HCT116 (cell line): ENCODE measurements at regions not wholly inside any gene's neighbourhood (a gene's known extent, or its start where the extent isn't known, plus 50 kb on each side); places are given as distances from the start of the nearest gene placed in this dataset.

Source experiments
- ATAC-seq: fragments of 200-7000 bp; cut with Tn5 transposase; 2 replicates; pipeline ENCODE4 v1.9.1; 2020; ENCODE audit warnings: mild to moderate bottlenecking, moderate library complexity
- BruUV-seq: library from RNA; stranded (reverse); fragments of 400-500 nt; replicated peaks from 2 replicates; lab custom pipeline; 2021; lab: Mats Ljungman, UMichigan
- CTCF ChIA-PET: fragments of 300-600 bp; sonication (Branson Sonifier 250); formaldehyde crosslinking; loops from one replicate; lab custom pipeline; 2021; ENCODE audit warnings: antibody characterized with exemption; lab: Charles Lee
- POLR2A ChIA-PET: fragments of 300-600, 350-600 bp; sonication (Branson Sonifier 250); formaldehyde crosslinking; loops from one replicate; lab custom pipeline; 2021; ENCODE audit warnings: antibody characterized with exemption; lab: Charles Lee
- RAD21 ChIA-PET, 2 experiments: fragments of 300-600 bp; sonication (Branson Sonifier 250); formaldehyde crosslinking; loops; one replicate each; lab custom pipeline; 2023; ENCODE audit warnings: low total read pairs in 2 of 2; ENCODE audit not compliant: uncharacterized antibody in 2 of 2, unreplicated experiment in 2 of 2, low non-redundant PET in 1 of 2; lab: Charles Lee
- DNase-seq: peaks from one replicate; pipeline ENCODE4 v3.0.0-alpha.2; 2010; ENCODE audit warnings: low read depth, low spot score
- H2AFZ ChIP-seq: fragments of 200-600 bp; shearing (Covaris generic), sonication (generic); 2 replicates; pipeline ENCODE4 v1.6.1; 2017; ENCODE audit warnings: low read depth, mixed run types, mixed read lengths, antibody characterized with exemption, low read length; ENCODE audit not compliant: poor library complexity, severe bottlenecking
- H3K27ac ChIP-seq: 2 replicates; pipeline ENCODE4 v1.5.1; 2012; ENCODE audit warnings: low read depth, low read length
- H3K27me3 ChIP-seq: fragments of 200-600 bp; sonication (generic); 2 replicates; pipeline ENCODE4 v1.6.1; 2016; ENCODE audit warnings: mixed run types, low read length, mixed read lengths; ENCODE audit not compliant: insufficient read depth
- H3K36me3 ChIP-seq, 2 experiments: fragments of 200-500 bp in 1 of 2; fragments of 200-600 bp in 1 of 2; sonication (Bioruptor generic) in 1 of 2; sonication (generic) in 1 of 2; 2 replicates each; pipeline versions ENCODE4 v1.5.1 to v1.6.1; 2014 to 2016; ENCODE audit warnings: low read length in 2 of 2, inconsistent platforms in 1 of 2, mixed read lengths in 1 of 2, mixed run types in 1 of 2; ENCODE audit not compliant: insufficient read depth in 2 of 2, control insufficient read depth in 1 of 2
- H3K4me1 ChIP-seq, 2 experiments: fragments of 200-600 bp in 1 of 2; sonication (generic) in 1 of 2; 2 replicates each; pipeline versions ENCODE4 v1.5.1 to v1.6.1; 2012 to 2017; ENCODE audit warnings: low read length in 2 of 2, inconsistent platforms in 1 of 2, mild to moderate bottlenecking in 1 of 2, mixed read lengths in 1 of 2, mixed run types in 1 of 2, moderate library complexity in 1 of 2; ENCODE audit not compliant: insufficient read depth in 2 of 2, control insufficient read depth in 1 of 2
- H3K4me2 ChIP-seq: fragments of 200-600 bp; sonication (generic); 2 replicates; pipeline ENCODE4 v1.6.1; 2017; ENCODE audit warnings: mixed run types, low read length, mixed read lengths
- H3K4me3 ChIP-seq, 2 experiments: fragments of 200-600 bp in 1 of 2; sonication (generic) in 1 of 2; replicated peaks in 1 of 2; 2 replicates each; pipeline ENCODE4 v1.5.1; 2011 to 2016; ENCODE audit warnings: low read length in 2 of 2, control low read depth in 1 of 2, low read depth in 1 of 2, mild to moderate bottlenecking in 1 of 2, mixed read lengths in 1 of 2, mixed run types in 1 of 2
- H3K79me2 ChIP-seq: fragments of 200-600 bp; sonication (generic); 2 replicates; pipeline ENCODE4 v1.6.1; 2017; ENCODE audit warnings: mild to moderate bottlenecking, mixed run types, low read length, moderate library complexity, mixed read lengths; ENCODE audit not compliant: insufficient read depth
- H3K9ac ChIP-seq: fragments of 200-600 bp; sonication (generic); 2 replicates; pipeline ENCODE4 v1.6.1; 2016; ENCODE audit warnings: low read length, mixed read lengths
- H3K9me2 ChIP-seq: fragments of 200-600 bp; sonication (generic), shearing (Covaris generic); 2 replicates; pipeline ENCODE4 v1.6.1; 2017; ENCODE audit warnings: mixed run types, mild to moderate bottlenecking, moderate library complexity; ENCODE audit not compliant: insufficient read depth
- H3K9me3 ChIP-seq, 2 experiments: fragments of 200-500 bp in 1 of 2; fragments of 200-600 bp in 1 of 2; sonication (Bioruptor generic) in 1 of 2; sonication (generic) in 1 of 2; 2 replicates each; pipeline ENCODE4 v1.6.1; 2014 to 2017; ENCODE audit warnings: low read length in 2 of 2, mixed read lengths in 2 of 2, inconsistent platforms in 1 of 2, low read depth in 1 of 2, mild to moderate bottlenecking in 1 of 2, mixed run types in 1 of 2, moderate library complexity in 1 of 2; ENCODE audit not compliant: control insufficient read depth in 1 of 2, insufficient read depth in 1 of 2
- H4K20me1 ChIP-seq: fragments of 200-600 bp; sonication (generic), shearing (Covaris generic); 2 replicates; pipeline ENCODE4 v1.6.1; 2017; ENCODE audit warnings: mixed run types, mild to moderate bottlenecking, moderate library complexity; ENCODE audit not compliant: insufficient read depth
- CBX3 ChIP-seq: IDR thresholded peaks from 2 replicates; pipeline ENCODE4 v1.6.1; 2012; ENCODE audit warnings: low read depth
- CEBPB ChIP-seq: IDR thresholded peaks from 2 replicates; pipeline ENCODE4 v1.6.1; 2012; ENCODE audit warnings: low read depth
- EGR1 ChIP-seq: IDR thresholded peaks from 2 replicates; pipeline ENCODE4 v1.6.1; 2012; ENCODE audit warnings: low read depth
- ELF1 ChIP-seq: IDR thresholded peaks from 2 replicates; pipeline ENCODE4 v1.6.1; 2012; ENCODE audit warnings: low read depth, borderline replicate concordance
- EZH2 ChIP-seq: fragments of 200-600 bp; sonication (generic); IDR thresholded peaks from 2 replicates; pipeline ENCODE4 v1.6.1; 2017; ENCODE audit warnings: antibody characterized with exemption, mixed run types
- EZH2phosphoT487 ChIP-seq: fragments of 200-600 bp; IDR thresholded peaks from 2 replicates; pipeline ENCODE4 v1.6.1; 2018; ENCODE audit warnings: antibody characterized with exemption, borderline replicate concordance
- JUND ChIP-seq: IDR thresholded peaks from 2 replicates; pipeline ENCODE4 v1.6.1; 2012
- POLR2AphosphoS5 ChIP-seq: IDR thresholded peaks from 2 replicates; pipeline ENCODE4 v1.6.1; 2011; ENCODE audit warnings: mild to moderate bottlenecking, low read depth, low read length, moderate library complexity
- TCF7L2 ChIP-seq: IDR thresholded peaks from 2 replicates; pipeline ENCODE4 v1.7.0; 2011; ENCODE audit warnings: borderline replicate concordance, inconsistent platforms; ENCODE audit not compliant: insufficient read depth, insufficient read length; ENCODE audit errors: extremely low read depth
- YY1 ChIP-seq: IDR thresholded peaks from 2 replicates; pipeline ENCODE4 v1.6.1; 2011; ENCODE audit warnings: low read length, low read depth, moderate library complexity, mild to moderate bottlenecking; ENCODE audit not compliant: insufficient replicate concordance; ENCODE audit errors: extremely low read depth
- ZBTB33 ChIP-seq: IDR thresholded peaks from 2 replicates; pipeline ENCODE4 v1.6.1; 2011; ENCODE audit warnings: mild to moderate bottlenecking, low read length, moderate library complexity; ENCODE audit not compliant: insufficient replicate concordance; ENCODE audit errors: extremely low read depth
- ZNF274 ChIP-seq: fragments of 200-500 bp; sonication (Bioruptor generic); IDR thresholded peaks from 2 replicates; pipeline ENCODE4 v1.6.1; 2014; ENCODE audit warnings: mild to moderate bottlenecking, low read depth, low read length, inconsistent platforms
- intact Hi-C: fragments of 100-400 bp; cut with micrococcal nuclease; formaldehyde crosslinking; loops from 2 replicates; pipeline ENCODE4 v1.10.0; 2022

DNA sequence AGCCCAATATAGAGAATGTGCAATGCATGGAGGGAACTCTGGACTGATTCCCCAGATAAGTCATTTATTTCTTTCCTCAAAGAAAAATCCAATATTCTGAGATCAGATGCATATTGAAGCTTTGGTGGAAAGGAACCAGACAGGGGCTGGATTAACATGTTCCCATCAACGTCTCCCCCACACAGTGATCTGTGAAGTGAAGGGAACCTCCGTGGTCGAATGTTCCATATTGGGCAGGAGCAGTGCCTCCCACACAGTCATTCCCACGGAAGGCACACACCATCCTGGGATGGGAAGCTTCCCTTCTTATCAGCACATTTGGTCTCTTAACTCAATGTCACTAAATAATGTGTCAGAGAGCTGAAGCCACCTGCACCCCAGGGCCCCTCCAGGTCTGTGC is 247.1 kb downstream of the BCL11B start:
- no peaks in the 10 kb centered on the region for H3K79me2 ChIP-seq
- ChIA-PET POLR2A (no interaction called here), CTCF (no interaction called here), RAD21 (no interaction called here)
- H3K9me2 ChIP-seq: no peaks in the 10 kb centered on the region
- no peaks in the 10 kb centered on the region for H3K9me3 ChIP-seq
- ATAC-seq (no peak), DNase-seq (no peak)
- intact Hi-C loops: loop anchor here (5.0 kb wide), 1 partner anchor 118 kb away; no protein-coding TSS in a partner anchor
- H3K27ac ChIP-seq: no peak overlapping the region
- H3K4me2 ChIP-seq: no peak overlapping the region
- no peaks in the 10 kb centered on the region for H3K36me3 ChIP-seq
- H3K9ac ChIP-seq: no peak overlapping the region
- no peak overlapping the region for H3K4me3 ChIP-seq
- TF ChIP-seq EZH2phosphoT487 (no peak), ELF1 (no peak), EGR1 (no peak), POLR2AphosphoS5 (no peak), YY1 (no peak), TCF7L2 (no peak), JUND (no peak), ZNF274 (no peak), ZBTB33 (no peak), EZH2 (no peak), CBX3 (no peak), CEBPB (no peak)
- TF ChIP-seq, all 23 proteins: peak for 0
- Histone ChIP-seq H3K4me1 (peaks cover 5 to 12% of the 10 kb centered on the region in 2 experiments; a peak in 2 of 4 replicates), H2AFZ (no peak overlapping the region), H4K20me1 (no peaks in the 10 kb centered on the region), H3K27me3 (no peaks in the 10 kb centered on the region)
- BruUV-seq: no TSS peak
